HG03378 (cell line): ENCODE measurements at regions not wholly inside any gene's neighbourhood (a gene's known extent, or its start where the extent isn't known, plus 50 kb on each side); places are given as distances from the start of the nearest gene placed in this dataset.
"Not testable (repeated sequence)": the region's sequence is repeated elsewhere in the genome, so short reads cannot be mapped to it uniquely, and the experiment has no call there.

Experiments used
- ATAC-seq: cut with Tn5 transposase; IDR thresholded peaks from one replicate; pipeline ENCODE4 v1.9.1; 2021; ENCODE audit warnings: mild to moderate bottlenecking, moderate library complexity; ENCODE audit not compliant: unreplicated experiment

- no peak for ATAC-seq
These were observed 242.2 kb upstream of the DDI1 start for GRCh38 chr11:103794262-103794661.

- ATAC-seq = no peak
These were observed 238.4 kb upstream of the DDI1 start for GRCh38 chr11:103798026-103798425.

GRCh38 chr11:103798446-103798845, 238.0 kb upstream of the DDI1 start:
- no peak for ATAC-seq

GRCh38 chr11:103800406-103801114, 235.9 kb upstream of the DDI1 start:
- no peak for ATAC-seq

- ATAC-seq = no peak
These were observed 233.4 kb upstream of the DDI1 start for GRCh38 chr11:103803062-103803461.

- no peak for ATAC-seq
These were observed 230.8 kb upstream of the DDI1 start for GRCh38 chr11:103805688-103806009.

- no peak for ATAC-seq
These were observed 230.1 kb upstream of the DDI1 start for GRCh38 chr11:103806130-103806895.

GRCh38 chr11:103807806-103808205, 228.6 kb upstream of the DDI1 start:
- ATAC-seq = no peak

GRCh38 chr11:103808252-103808651, 228.2 kb upstream of the DDI1 start:
- ATAC-seq = no peak

- no peak for ATAC-seq
These were observed 224.5 kb upstream of the DDI1 start for GRCh38 chr11:103811870-103812455.

GRCh38 chr11:103812680-103813079, 223.8 kb upstream of the DDI1 start:
- ATAC-seq = no peak

- ATAC-seq = not testable (repeated sequence)
These were observed 216.1 kb upstream of the DDI1 start for GRCh38 chr11:103820345-103820744.

GRCh38 chr11:103824116-103824515, 212.3 kb upstream of the DDI1 start:
- ATAC-seq = no peak

- no peak for ATAC-seq
These were observed 211.0 kb upstream of the DDI1 start for GRCh38 chr11:103825469-103825868.

- no peak for ATAC-seq
These were observed 209.6 kb upstream of the DDI1 start for GRCh38 chr11:103826856-103827255.

- ATAC-seq = no peak
These were observed 206.8 kb upstream of the DDI1 start for GRCh38 chr11:103829596-103829995.

GRCh38 chr11:103830205-103830604, 206.2 kb upstream of the DDI1 start:
- no peak for ATAC-seq

- no peak for ATAC-seq
These were observed 203.7 kb upstream of the DDI1 start for GRCh38 chr11:103832762-103833161.

GRCh38 chr11:103842191-103842590, 194.2 kb upstream of the DDI1 start:
- no peak for ATAC-seq

- ATAC-seq = no peak
These were observed 193.6 kb upstream of the DDI1 start for GRCh38 chr11:103842795-103843194.

- ATAC-seq = peak; percentile 98
These were observed 191.9 kb upstream of the DDI1 start for GRCh38 chr11:103844327-103845215.
